ENCODE measurements at regions not wholly inside any gene's neighbourhood (a gene's known extent, or its start where the extent isn't known, plus 50 kb on each side); places are given as distances from the start of the nearest gene placed in this dataset.
"Not testable (repeated sequence)": the region's sequence is repeated elsewhere in the genome, so short reads cannot be mapped to it uniquely, and the experiment has no call there.

DNA sequence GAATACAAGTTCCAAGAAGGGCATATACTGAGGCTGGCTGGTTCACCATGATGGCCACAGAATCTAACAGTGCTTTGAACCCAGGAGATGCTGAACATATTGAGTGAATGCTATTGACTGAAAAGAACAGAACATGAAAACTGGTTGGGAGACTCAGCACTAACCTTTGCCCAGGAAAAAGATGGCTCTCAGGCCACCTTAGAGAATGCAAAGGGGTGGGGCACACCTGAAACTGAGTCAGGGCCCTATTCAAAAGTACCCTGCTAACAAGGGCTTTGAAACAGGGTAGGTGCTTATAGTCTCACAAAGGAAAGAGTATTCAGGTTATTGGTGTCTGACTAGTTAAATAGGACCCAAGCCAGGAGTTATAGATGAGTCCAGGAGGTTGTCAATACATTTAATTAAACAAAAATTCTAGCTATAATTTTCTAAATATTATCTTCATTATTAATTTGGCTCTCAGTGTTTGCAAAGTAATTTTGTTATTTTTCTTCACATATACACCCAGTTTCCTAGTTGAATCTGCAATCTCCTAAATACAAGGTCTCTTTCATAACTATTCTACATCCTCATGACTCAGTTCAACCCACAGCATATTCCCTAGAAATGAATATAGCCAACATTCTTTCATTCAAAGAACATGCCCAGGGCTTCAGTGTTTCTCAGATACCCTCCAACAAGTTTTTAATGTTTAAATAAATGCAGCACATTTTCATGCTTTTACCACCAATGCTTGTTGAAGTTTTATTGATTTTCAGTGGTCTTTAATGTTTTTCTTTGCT is 144.2 kb upstream of the RAPGEF2 start:
- no peak for DNase-seq (ENCODE audit: low read depth)

DNA sequence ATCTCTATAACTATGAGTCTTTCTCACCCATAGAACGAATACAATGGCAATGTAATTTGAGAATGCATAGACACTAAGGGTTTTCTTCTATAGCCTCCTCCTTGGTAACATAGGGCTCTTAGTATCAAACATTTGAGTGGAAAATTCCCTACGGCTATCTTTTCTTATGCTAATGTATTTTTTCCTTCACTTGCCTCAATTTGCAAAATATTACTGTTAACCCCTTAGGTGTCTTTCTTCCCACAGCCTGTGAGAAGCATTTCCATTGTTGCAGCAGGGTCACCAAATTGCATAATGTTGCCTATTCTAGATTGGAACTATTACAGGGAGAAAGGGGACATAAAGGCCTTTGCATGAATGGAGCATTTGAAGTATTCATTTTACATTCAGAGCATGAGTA is 140.5 kb upstream of the RAPGEF2 start:
- DNase-seq (ENCODE audit: low read depth): no peak

DNA sequence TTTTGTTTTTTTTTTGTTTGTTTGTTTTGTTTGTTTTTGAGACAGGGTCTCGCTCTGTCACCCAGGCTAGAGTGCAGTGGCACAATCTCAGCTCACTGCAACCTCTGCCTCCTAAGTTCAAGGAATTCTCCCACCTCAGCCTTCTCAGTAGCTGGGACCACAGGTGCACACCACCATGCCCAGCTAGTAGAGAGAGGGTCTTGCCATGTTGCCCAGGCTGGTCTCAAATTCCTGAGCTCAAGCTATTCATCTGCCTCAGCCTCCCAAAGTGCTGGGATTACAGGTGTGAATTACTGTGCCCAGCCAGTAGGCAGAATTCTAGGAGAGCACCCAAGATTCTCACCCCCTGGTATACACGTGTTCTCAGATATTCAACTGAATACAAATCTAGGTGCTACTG is 139.6 kb upstream of the RAPGEF2 start:
- not testable (repeated sequence) for DNase-seq (ENCODE audit: low read depth)

- no peak for DNase-seq (ENCODE audit: low read depth)
Measured at GRCh38 chr4:158964114-158964727, 138.7 kb upstream of the RAPGEF2 start.

DNA sequence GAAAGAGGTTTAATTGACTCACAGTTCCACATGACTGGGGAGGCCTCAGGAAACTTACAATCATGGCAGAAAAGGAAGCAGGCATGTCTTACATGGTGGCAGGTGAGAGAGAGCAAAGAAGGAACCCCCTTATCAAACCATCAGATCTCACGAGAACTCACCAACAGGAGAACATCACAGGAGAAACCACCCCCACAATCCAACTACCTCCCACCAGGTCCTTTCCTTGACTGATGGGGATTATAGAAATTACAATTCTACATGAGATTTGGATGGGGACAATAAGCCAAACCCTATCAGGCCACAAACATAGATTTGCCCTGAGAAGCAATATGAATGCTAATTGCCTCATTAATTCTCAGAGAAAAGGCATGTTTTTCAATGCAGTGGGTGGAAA is 138.2 kb upstream of the RAPGEF2 start:
- DNase-seq (ENCODE audit: low read depth): no peak

DNA sequence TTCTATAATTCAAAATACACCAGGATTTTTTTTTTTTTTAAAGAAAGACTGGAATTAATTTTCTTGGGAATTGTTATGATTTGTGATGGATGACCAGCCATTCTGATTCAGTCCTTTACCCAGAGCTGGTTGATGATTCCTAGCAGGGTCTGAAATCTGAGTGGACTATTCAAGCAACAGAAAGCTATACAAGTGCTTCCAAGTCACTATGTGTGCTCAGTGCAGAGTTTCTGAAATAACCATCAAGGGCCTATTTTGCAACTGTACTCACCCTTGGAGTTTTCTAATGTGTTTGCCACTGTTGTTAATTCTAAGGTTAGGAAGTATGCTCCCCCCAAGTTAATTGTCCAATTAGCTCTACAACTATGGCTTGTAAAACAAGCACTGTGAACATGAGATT is 137.7 kb upstream of the RAPGEF2 start:
- DNase-seq (ENCODE audit: low read depth): no peak

DNA sequence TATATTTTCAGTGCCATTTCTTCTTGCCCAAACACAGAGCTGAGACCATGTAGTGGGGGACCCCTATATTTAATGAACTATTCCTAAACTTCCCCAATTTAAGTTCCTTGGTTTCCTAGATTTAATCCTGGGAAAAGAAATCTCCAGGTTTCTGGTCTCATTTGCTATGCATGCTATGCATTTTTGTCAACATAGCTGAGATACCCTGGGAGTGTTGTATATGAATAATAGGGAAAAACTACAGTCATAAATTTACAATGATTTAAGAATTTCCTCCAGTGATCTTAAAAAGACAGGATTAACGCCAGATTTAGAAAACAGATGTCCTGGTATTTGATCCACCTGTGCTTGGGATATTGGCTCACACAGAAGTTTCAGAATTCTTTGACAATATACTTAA is 136.8 kb upstream of the RAPGEF2 start:
- DNase-seq (ENCODE audit: low read depth): no peak

DNA sequence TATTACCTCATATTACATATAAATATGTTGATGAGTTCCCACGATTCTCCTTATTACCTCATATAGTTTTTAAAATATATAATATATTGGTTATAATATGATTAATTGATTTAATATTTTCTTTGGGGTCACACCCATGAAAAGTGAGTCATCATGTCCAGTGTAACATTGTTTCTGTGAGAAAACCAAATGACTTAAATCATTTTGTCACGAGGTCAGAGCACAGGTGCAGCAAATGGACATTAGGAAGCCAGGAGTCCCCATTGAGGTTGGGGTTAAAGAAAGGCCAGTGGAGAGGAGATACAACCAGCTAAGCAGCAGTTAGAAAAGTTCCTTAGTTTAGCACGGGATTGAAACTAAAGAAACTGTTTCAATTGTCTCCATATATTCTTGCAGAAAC is 133.9 kb upstream of the RAPGEF2 start:
- no peak for DNase-seq (ENCODE audit: low read depth)

DNA sequence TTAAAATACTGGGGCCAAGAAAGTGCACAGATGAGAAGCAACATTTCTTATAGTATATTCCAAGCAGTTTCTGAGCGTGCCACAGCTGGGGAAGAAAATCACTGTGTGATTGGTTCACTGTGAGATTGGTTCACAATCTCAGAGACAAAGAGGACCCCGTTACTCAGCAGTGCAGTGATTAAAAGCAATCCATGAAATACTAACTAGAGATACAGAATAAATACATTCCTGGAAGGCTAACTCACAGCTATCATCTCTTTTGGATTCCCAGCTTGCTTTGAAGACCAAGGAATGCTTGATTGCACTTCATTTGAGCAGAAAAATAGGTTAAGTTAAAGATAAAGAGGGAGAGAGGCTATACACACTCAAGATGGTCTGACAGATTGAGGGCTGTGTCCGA is 132.1 kb upstream of the RAPGEF2 start:
- DNase-seq (ENCODE audit: low read depth): no peak

DNA sequence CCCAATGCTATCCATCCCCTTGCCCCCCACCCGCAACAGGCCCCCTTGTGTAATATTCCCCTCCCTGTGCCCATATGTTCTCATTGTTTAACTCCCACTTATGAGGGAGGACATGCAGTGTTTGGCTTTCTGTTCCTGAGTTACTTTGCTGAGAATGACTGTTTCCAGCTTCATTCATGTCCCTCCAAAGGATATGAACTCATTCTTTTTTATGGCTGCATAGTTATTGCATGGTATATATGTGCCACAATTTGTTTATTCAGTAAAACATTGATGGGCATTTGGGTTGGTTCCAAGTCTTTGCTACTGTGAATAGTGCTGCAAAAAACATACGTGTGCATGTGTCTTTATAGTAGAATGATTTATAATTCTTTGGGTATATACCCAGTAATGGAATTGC is 128.4 kb upstream of the RAPGEF2 start:
- DNase-seq (ENCODE audit: low read depth): not testable (repeated sequence)

- not testable (repeated sequence) for DNase-seq (ENCODE audit: low read depth)
Measured at GRCh38 chr4:158980711-158981110, 122.2 kb upstream of the RAPGEF2 start.

DNA sequence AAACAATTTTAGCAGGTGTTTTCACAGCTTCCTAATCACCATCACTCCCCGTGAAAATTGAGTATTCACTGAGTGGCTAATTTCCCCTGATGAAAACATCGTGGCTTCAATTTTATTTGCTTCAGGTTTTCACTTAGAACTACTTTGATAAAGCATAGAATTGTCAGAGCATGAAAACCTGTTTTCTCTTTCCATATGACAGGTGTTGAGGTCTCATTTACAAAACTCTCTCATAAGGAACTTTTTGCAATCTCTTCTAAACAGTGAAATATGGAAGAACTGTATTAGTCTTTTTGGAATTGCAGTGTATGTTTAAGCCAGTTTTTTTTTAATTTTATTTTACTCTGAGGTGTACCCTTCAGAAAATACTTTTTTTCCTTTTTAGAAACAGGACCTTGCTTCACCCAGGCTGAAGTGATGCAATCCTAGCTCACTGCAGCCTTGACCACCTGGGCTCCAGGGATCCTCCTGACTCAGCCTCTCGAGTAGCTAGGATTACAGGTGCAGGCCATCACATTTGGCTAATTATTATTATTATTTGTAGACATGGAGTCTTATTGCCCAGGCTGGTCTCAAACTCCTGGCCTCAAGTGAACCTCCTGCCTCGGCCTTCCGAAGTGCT is 111.2 kb upstream of the RAPGEF2 start:
- DNase-seq (ENCODE audit: low read depth): no peak

DNA sequence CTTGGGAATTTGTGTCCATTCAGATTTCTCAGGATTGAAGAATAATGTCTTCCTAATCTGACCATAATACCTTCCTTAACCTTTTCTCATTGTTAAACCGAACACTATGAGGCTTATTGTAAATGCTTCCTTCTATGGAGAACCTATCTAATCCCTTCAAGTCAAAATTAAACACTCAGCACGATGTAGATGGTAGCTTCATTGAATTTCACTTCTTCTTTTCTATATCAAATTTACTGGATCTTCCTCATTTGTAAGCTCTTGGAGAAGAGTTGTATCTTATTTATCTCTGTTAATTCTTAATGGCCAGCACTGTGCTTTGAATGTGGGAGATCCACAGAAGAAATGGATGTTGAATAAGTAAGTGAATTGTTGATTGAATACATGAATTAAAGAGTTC is 109.0 kb upstream of the RAPGEF2 start:
- no peak for DNase-seq (ENCODE audit: low read depth)

DNA sequence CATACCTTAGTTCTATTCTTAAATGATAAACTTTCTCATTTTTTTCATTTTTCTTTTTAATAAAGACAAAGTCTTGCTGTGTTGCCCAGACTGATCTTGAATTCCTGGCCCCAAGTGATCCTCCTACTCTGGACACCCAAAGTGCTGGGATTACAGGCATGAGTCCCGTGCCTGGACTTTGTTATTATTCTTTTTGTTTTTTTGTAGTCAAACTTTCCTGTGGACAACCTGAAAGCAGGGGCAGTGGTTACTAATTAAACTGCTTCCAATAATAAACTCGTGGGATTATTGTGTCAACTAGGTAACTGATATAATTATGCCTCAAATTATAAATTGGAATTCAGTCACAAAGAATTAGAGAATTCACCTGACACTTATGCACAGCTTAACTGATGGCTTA is 107.8 kb upstream of the RAPGEF2 start:
- DNase-seq (ENCODE audit: low read depth): no peak

- no peak for DNase-seq (ENCODE audit: low read depth)
Measured at GRCh38 chr4:158995965-158996364, 106.9 kb upstream of the RAPGEF2 start.

DNA sequence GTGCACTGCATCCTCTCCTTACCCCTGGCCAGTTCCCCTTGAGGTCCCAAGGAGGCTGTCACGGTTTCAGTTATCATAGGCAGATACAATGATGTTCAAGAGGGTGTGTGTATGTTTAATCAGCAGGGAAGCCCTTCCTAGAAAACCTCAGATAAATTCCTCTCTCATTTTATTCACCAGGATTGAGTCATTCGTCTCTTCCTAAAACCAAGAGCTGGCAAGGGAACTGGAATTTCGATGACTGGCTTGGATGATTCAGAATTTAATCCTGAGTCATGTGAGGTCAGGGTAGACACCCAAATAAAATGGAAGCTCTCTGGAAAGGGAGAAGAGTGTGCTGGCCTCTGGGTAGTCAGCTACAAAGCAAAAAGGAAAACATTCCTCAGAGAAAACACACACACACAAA is 106.2 kb upstream of the RAPGEF2 start:
- DNase-seq (ENCODE audit: low read depth): peak; percentile 97

DNA sequence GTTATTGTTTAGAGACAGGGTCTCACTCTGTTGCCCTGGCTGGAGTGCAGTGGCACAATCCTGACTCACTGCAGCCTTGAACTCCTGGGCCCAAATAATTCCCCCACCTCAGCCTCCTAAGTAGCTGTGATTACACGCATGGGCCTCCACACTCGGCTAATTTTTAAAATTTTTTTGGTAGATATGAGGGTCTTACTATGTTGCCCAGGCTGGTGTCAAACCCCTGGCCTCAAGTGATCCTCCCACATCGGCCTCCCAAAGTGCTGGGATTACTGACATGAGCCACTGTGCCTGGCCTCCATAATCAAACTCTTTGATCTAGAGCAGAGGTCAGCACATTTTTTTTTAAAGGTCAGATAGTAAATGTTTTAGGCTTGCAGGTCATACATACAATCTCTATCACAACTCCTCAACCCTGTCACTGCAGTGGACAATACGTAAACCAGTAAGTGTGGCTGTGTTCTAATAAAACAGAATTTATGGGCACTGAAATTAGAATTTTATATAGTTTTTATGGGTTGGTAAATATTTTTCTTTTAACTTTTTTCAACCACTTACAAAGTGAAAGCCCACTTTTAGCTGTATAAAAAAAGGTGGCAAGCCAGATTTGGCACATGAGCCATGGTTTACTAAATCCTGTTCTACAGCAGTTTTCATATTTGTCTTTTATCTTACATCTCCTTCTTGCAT is 105.1 kb upstream of the RAPGEF2 start:
- no peak for DNase-seq (ENCODE audit: low read depth)

DNA sequence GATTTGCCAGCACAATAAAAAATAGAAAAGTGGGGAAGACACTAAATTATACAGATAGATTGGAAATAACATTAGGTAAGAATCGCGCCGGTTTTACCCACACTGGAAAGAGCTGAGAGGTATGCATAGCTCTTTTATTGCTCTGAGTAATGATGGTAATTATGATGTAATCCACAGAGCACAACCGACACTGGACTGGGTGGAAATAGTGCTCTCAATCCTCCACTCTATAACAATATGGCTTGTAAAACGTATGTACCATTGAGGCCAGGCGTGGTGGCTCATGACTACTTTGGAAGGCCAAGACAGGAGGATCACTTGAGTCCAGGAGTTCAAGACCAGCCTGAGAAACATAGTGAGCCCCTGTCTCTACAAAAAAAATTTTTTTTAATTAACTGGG is 104.3 kb upstream of the RAPGEF2 start:
- DNase-seq (ENCODE audit: low read depth): peak; percentile 73

- no peak for DNase-seq (ENCODE audit: low read depth)
Measured at GRCh38 chr4:158999166-158999682, 103.7 kb upstream of the RAPGEF2 start.

DNA sequence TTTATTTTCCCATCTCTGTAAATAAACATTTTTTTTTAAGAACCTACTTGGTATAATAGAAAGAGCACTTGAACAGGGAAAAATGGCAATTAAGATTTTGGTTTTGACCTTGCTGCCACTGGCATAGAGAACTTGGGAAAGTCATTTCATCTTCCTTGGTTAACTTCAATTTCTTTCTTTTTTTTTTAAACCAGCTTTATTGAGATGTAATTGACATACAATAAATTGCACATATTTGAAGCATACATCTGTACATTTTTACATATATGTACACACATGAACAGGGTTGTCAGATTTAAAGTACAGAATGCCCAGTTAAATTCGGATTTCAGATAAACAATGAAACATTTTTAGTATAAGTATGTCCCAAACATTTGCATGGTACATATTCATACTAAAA is 103.0 kb upstream of the RAPGEF2 start:
- DNase-seq (ENCODE audit: low read depth): no peak

DNA sequence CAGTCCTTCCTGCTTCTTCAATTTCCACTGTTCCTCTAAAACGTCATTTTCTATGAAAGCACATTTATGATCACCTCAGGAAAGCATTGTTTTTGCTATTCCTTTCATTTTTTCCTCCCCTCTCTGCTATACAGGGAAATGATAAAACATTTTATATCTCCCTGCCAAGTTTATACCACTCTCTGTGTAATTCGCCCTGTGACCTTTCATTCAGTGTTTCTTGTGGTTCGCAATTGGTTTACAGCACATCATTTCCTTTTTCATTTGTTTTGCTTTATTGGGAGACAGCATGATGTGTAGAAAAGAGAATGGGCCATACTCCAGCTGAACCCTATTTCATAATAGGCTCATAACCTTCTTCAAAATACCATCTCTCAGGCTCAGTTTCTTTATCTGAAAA is 99.9 kb upstream of the RAPGEF2 start:
- peak; percentile 78 for DNase-seq (ENCODE audit: low read depth)

Data from M059J (cell line).